Bronchial epithelial cell (primary cell): ENCODE measurements at regions not wholly inside any gene's neighbourhood (a gene's known extent, or its start where the extent isn't known, plus 50 kb on each side); places are given as distances from the start of the nearest gene placed in this dataset.

ENCODE experiments used
- DNase-seq: peaks from one replicate; pipeline ENCODE4 v3.0.0-alpha.2; 2010; ENCODE audit warnings: low read depth
- FAIRE-seq: peaks from 2 replicates; lab custom pipeline; 2011; peaks lifted over from hg19 to GRCh38; lab: Jason Lieb, UNC
- H3K27me3 ChIP-seq: 2 replicates; pipeline ENCODE4 v1.5.1; 2011; ENCODE audit warnings: low read length; ENCODE audit not compliant: control insufficient read depth, insufficient read depth
- H3K36me3 ChIP-seq: 2 replicates; pipeline ENCODE4 v1.5.1; 2011; ENCODE audit warnings: low read length; ENCODE audit not compliant: control insufficient read depth, insufficient read depth
- H3K4me3 ChIP-seq: 2 replicates; pipeline ENCODE4 v1.5.1; 2011; ENCODE audit warnings: mild to moderate bottlenecking, low read depth, low read length, control low read depth
- TF ChIP-seq, protein P1 (sequence below): IDR thresholded peaks from 2 replicates; pipeline ENCODE4 v1.5.1; 2011; ENCODE audit warnings: mild to moderate bottlenecking, moderate library complexity, low read length, control low read depth, inconsistent platforms; ENCODE audit not compliant: insufficient read depth, severe bottlenecking

GRCh38 chr2:42859006-42859552, 66.7 kb upstream of the HAAO start:
- Histone ChIP-seq H3K27me3 (no peaks in the 10 kb centered on the region), H3K4me3 (no peak overlapping the region), H3K36me3 (no peaks in the 10 kb centered on the region)
- FAIRE-seq (no peak), DNase-seq (peak; percentile 67)
- TF ChIP-seq, protein P1, sequence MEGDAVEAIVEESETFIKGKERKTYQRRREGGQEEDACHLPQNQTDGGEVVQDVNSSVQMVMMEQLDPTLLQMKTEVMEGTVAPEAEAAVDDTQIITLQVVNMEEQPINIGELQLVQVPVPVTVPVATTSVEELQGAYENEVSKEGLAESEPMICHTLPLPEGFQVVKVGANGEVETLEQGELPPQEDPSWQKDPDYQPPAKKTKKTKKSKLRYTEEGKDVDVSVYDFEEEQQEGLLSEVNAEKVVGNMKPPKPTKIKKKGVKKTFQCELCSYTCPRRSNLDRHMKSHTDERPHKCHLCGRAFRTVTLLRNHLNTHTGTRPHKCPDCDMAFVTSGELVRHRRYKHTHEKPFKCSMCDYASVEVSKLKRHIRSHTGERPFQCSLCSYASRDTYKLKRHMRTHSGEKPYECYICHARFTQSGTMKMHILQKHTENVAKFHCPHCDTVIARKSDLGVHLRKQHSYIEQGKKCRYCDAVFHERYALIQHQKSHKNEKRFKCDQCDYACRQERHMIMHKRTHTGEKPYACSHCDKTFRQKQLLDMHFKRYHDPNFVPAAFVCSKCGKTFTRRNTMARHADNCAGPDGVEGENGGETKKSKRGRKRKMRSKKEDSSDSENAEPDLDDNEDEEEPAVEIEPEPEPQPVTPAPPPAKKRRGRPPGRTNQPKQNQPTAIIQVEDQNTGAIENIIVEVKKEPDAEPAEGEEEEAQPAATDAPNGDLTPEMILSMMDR: peak; percentile 75

GRCh38 chr2:42858140-42859005, 66.0 kb upstream of the HAAO start:
- Histone ChIP-seq H3K36me3 (no peaks in the 10 kb centered on the region), H3K4me3 (no peak overlapping the region), H3K27me3 (no peaks in the 10 kb centered on the region)
- FAIRE-seq: no peak
- TF ChIP-seq, protein P1: no peak
- DNase-seq: no peak

DNA sequence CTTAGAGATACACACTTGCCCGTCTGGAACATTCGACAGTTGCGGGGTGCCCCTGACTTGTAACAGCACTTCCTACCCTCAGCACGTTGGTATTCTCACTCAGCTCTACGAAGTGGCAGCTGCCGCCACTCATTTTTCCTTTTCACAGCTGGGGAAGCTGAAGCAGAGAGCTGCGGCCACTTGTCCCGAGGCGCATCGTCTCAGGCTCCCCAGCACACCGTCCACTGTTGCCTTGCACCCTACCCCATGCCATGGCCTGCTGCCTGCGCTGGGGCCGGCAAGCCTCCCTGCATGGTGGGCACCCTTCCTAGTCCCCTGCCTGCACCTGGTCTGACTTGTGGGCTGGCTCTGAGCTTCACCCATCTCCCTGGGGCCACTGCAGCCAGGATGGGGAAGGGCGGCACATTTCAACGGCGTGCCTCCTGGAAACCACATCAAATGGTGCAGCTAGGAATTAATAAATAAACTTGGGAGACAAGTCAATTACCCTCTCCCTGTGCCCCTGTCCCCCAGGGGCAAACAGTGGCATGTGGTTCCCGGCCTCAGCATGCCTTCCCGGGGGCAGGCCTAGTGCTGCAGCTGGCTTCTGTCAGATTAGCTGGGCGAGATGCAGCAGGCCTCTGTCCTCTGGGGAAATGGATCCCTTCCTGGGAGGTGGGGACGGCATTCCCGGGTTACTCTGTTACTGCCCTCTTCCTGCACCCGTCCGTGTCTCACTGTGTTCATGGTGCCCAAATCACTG, 64.7 kb upstream of the HAAO start:
- TF ChIP-seq, protein P1: no peak
- H3K27me3 ChIP-seq: no peaks in the 10 kb centered on the region
- no peak for FAIRE-seq
- H3K4me3 ChIP-seq: no peak overlapping the region
- H3K36me3 ChIP-seq: no peaks in the 10 kb centered on the region
- peak; percentile 59 for DNase-seq

DNA sequence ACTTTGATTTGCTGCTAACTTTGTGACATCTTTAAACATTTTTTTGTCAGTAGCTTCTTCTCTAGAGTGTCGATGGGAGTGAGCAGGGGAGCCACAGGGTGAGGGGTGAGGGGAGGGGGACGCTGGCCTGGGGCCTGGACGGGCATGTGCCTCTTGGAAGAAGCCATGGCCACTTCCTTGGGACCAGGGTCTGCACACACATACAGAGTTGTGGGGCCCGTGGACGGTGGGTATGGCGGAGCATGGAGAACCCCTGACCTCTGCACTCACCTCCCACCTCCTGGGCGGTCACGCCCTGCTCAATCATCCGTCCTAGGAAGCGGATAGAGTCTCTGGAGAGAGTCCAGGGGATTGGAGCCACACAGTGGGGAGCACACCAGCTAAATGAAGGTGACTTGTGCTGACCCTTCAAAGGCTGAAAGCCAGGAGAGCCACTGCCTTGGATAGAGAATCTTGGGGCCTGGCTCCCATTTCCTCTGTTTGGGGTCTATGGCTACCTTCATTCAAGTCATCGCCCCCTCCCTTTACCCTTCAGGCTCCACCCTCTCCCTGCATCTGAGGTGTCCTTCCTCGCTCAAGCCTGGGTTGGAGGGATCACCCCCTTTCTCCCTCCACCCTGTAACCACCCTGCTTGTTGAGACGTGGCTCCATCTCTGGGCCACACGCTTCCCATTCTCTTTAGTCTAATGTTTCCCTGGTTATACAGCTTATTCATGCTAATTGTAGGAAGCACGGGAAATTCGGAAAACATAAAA, 63.9 kb upstream of the HAAO start:
- H3K4me3 ChIP-seq: no peak overlapping the region
- no peak for DNase-seq
- H3K27me3 ChIP-seq: no peaks in the 10 kb centered on the region
- no peaks in the 10 kb centered on the region for H3K36me3 ChIP-seq
- no peak for FAIRE-seq
- TF ChIP-seq, protein P1: no peak

DNA sequence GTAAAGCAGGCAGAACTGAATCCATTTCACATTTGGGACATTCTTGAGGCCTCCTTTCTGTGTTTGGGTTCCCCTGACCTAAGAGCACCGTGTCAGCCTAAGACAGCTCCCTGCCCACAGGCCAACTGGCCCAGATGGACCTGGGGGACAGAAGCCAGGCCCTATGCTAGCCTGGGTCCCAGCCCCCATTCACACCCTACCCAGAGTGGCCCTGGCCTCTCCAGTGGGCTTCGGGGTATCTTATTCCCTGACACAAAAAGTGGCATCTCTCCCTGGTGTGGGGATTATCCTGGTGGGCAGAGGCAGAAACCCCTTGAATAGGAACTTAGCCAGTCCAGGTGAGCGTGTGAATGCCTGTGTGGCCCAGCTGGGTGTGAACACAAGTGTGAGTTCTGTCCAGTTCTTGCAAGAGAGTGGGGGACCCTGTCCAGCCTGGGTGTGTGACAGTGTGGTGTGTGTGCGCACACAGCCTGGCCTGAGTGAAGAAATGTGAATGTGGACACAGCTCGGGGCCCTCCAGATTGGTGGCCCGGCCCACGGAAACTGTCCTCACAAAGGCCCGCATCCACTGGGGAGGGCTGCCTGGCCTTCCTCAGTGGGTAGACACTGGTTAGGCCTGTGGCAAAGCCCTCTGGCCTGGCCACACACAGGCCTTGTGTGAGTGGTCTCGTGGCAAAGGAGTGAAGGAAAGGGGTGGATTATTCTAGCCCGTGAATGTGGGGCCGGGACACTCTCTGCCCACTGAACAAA, 63.0 kb upstream of the HAAO start:
- no peaks in the 10 kb centered on the region for H3K36me3 ChIP-seq
- TF ChIP-seq, protein P1: no peak
- FAIRE-seq (no peak), DNase-seq (no peak)
- no peaks in the 10 kb centered on the region for H3K27me3 ChIP-seq
- H3K4me3 ChIP-seq: no peak overlapping the region
